ENCODE measurements at regions not wholly inside any gene's neighbourhood (a gene's known extent, or its start where the extent isn't known, plus 50 kb on each side); places are given as distances from the start of the nearest gene placed in this dataset.

DNA sequence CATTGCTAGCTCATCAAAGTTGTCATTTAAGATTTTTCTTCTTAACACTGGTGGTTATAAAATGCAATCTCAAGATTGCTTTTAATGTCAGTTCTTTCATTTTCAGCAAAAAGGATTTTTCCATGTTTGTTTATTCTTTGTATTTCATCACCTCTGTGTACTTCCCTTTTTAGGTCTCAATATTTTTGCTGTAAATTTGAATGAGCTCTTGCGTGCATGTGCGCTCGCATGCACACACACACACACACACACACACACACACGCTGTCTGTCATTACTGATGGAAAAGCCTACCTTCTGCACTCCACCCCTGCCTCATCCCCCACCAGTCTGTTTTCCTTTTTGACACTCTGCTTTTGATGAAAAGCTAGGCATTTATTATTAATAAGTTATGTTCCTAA, 85.3 kb upstream of the FYN start:
- Mint-ChIP-seq H3K27ac (ENCODE audit: unreplicated experiment) (no peak overlapping the region), H3K4me1 (ENCODE audit: low read depth, unreplicated experiment) (peaks cover 4% of the 10 kb centered on the region), H3K27me3 (ENCODE audit: insufficient read depth, unreplicated experiment) (peaks cover 5% of the 10 kb centered on the region), H3K9me3 (ENCODE audit: unreplicated experiment) (no peaks in the 10 kb centered on the region), H3K36me3 (ENCODE audit: insufficient read depth, unreplicated experiment) (no peaks in the 10 kb centered on the region), H3K4me3 (ENCODE audit: unreplicated experiment) (no peak overlapping the region)
- intact Hi-C loops (cut with micrococcal nuclease; ENCODE audit: unreplicated experiment): loop anchor here (5.0 kb wide), 1 partner anchor 39 kb away; no protein-coding TSS in a partner anchor
- no peaks in the 10 kb centered on the region; the same call in 1 of the 2 replicates for H3K27me3 ChIP-seq (replicated peaks; ENCODE audit: control insufficient read depth, insufficient read depth, low read length)
- no peaks in the 10 kb centered on the region for H3K4me1 ChIP-seq
- DNase-seq: no peak
- no peaks in the 10 kb centered on the region for H3K9me3 ChIP-seq
- H3K4me3 ChIP-seq (ENCODE audit: low read depth, low read length): no peak overlapping the region
- H3K36me3 ChIP-seq (ENCODE audit: control insufficient read depth, insufficient read depth, low read length): no peaks in the 10 kb centered on the region
- POLR2A ChIA-PET: no interaction called here
- no TSS peak for BruUV-seq (replicated peaks)
- TF ChIP-seq, protein P1, sequence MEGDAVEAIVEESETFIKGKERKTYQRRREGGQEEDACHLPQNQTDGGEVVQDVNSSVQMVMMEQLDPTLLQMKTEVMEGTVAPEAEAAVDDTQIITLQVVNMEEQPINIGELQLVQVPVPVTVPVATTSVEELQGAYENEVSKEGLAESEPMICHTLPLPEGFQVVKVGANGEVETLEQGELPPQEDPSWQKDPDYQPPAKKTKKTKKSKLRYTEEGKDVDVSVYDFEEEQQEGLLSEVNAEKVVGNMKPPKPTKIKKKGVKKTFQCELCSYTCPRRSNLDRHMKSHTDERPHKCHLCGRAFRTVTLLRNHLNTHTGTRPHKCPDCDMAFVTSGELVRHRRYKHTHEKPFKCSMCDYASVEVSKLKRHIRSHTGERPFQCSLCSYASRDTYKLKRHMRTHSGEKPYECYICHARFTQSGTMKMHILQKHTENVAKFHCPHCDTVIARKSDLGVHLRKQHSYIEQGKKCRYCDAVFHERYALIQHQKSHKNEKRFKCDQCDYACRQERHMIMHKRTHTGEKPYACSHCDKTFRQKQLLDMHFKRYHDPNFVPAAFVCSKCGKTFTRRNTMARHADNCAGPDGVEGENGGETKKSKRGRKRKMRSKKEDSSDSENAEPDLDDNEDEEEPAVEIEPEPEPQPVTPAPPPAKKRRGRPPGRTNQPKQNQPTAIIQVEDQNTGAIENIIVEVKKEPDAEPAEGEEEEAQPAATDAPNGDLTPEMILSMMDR (IDR thresholded peaks at IDR 0.05; ENCODE audit: insufficient read depth in 1 of 2, low read depth in 1 of 2, low read length in 1 of 2, severe bottlenecking in 1 of 2, unreplicated experiment in 1 of 2): no peak
- CTCF ChIA-PET: no interaction called here

DNA sequence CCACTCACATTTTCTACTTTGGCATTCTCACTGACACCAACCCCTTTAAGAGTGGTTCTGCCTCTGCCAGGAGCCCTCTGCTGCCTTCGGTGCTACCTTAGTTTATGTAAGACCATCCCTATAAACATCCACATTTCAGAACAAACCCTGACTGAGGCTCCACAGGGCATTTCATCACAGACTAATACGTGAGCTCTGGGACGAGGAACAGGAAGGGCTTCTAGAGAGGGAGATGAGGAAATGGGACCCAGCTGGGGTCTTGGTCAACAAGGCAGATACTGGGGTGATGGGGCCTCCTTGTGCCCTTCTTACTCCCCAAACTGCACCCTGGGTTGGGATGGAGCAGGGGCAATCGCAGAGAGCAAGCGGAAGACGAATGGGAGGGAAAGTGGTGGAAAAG, 86.5 kb upstream of the FYN start:
- intact Hi-C loops (cut with micrococcal nuclease; ENCODE audit: unreplicated experiment): loop anchor here (5.0 kb wide), 1 partner anchor 38 kb away; no protein-coding TSS in a partner anchor
- Mint-ChIP-seq H3K4me1 (ENCODE audit: low read depth, unreplicated experiment) (peaks cover 4% of the 10 kb centered on the region), H3K4me3 (ENCODE audit: unreplicated experiment) (no peak overlapping the region), H3K27me3 (ENCODE audit: insufficient read depth, unreplicated experiment) (peaks cover 8% of the 10 kb centered on the region), H3K36me3 (ENCODE audit: insufficient read depth, unreplicated experiment) (no peaks in the 10 kb centered on the region), H3K9me3 (ENCODE audit: unreplicated experiment) (no peaks in the 10 kb centered on the region), H3K27ac (ENCODE audit: unreplicated experiment) (no peak overlapping the region)
- ChIA-PET CTCF (no interaction called here), POLR2A (no interaction called here)
- Histone ChIP-seq H3K4me3 (ENCODE audit: low read depth, low read length) (no peak overlapping the region), H3K9me3 (no peaks in the 10 kb centered on the region), H3K27me3 (replicated peaks; ENCODE audit: control insufficient read depth, insufficient read depth, low read length) (no peaks in the 10 kb centered on the region), H3K36me3 (ENCODE audit: control insufficient read depth, insufficient read depth, low read length) (no peaks in the 10 kb centered on the region), H3K4me1 (no peaks in the 10 kb centered on the region)
- DNase-seq: no peak
- TF ChIP-seq, protein P1 (IDR thresholded peaks at IDR 0.05; ENCODE audit: insufficient read depth in 1 of 2, low read depth in 1 of 2, low read length in 1 of 2, severe bottlenecking in 1 of 2, unreplicated experiment in 1 of 2): no peak
- BruUV-seq (replicated peaks): no TSS peak

DNA sequence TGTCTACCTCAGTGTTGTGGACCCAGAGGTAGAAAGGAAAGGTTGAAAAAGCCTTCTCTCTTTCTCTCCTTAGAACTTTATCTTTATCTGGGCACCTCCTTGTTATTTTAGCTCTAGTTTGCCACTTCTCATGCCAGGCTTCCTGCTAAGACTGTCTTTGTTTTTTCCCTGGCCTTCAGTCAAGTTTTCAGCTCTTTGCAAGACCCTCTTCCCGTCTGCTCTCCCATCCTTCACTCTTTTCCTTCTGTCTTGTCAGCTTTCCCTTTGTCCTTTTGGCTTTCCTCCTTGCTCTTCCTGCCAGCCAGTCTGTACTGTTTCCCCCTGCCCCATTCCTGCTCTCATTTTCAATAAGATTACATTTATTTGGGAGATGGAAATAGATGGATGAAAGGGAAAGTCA, 86.8 kb upstream of the CCN6 start:
- no peak for DNase-seq
- no peaks in the 10 kb centered on the region for H3K9me3 ChIP-seq
- Mint-ChIP-seq H3K27me3 (ENCODE audit: insufficient read depth, unreplicated experiment) (peaks cover 25% of the 10 kb centered on the region), H3K27ac (ENCODE audit: unreplicated experiment) (no peak overlapping the region), H3K36me3 (ENCODE audit: insufficient read depth, unreplicated experiment) (no peaks in the 10 kb centered on the region), H3K4me1 (ENCODE audit: low read depth, unreplicated experiment) (no peaks in the 10 kb centered on the region), H3K4me3 (ENCODE audit: unreplicated experiment) (no peak overlapping the region), H3K9me3 (ENCODE audit: unreplicated experiment) (no peaks in the 10 kb centered on the region)
- intact Hi-C loops (cut with micrococcal nuclease; ENCODE audit: unreplicated experiment): no loop called here
- no TSS peak for BruUV-seq (replicated peaks)
- H3K4me3 ChIP-seq (ENCODE audit: low read depth, low read length): no peak overlapping the region
- POLR2A ChIA-PET: no interaction called here
- TF ChIP-seq, protein P1 (IDR thresholded peaks at IDR 0.05; ENCODE audit: insufficient read depth in 1 of 2, low read depth in 1 of 2, low read length in 1 of 2, severe bottlenecking in 1 of 2, unreplicated experiment in 1 of 2): no peak
- CTCF ChIA-PET: no interaction called here
- H3K4me1 ChIP-seq: no peaks in the 10 kb centered on the region
- H3K36me3 ChIP-seq (ENCODE audit: control insufficient read depth, insufficient read depth, low read length): no peaks in the 10 kb centered on the region
- H3K27me3 ChIP-seq (replicated peaks; ENCODE audit: control insufficient read depth, insufficient read depth, low read length): no peaks in the 10 kb centered on the region

Data from Caco-2 (cell line).